Neural crest cell (in vitro differentiated cells): ENCODE measurements at regions not wholly inside any gene's neighbourhood (a gene's known extent, or its start where the extent isn't known, plus 50 kb on each side); places are given as distances from the start of the nearest gene placed in this dataset.

ENCODE experiments used
- DNase-seq: peaks from one replicate; pipeline ENCODE4 v3.0.0; 2021; ENCODE audit warnings: low read depth, mixed read lengths, low spot score
- H3K27ac Mint-ChIP-seq: one replicate; pipeline ENCODE4 v1.8.0; 2021; ENCODE audit warnings: mild to moderate bottlenecking, mixed read lengths; ENCODE audit not compliant: unreplicated experiment
- H3K27me3 Mint-ChIP-seq: 2 replicates; pipeline ENCODE4 v1.8.0; 2021; ENCODE audit warnings: low read depth, mild to moderate bottlenecking, mixed read lengths
- H3K36me3 Mint-ChIP-seq: 2 replicates; pipeline ENCODE4 v1.8.0; 2021; ENCODE audit warnings: low read depth, mild to moderate bottlenecking, mixed read lengths
- H3K4me1 Mint-ChIP-seq: 2 replicates; pipeline ENCODE4 v1.8.0; 2021; ENCODE audit warnings: mixed read lengths
- H3K4me3 Mint-ChIP-seq: one replicate; pipeline ENCODE4 v1.8.0; 2021; ENCODE audit warnings: mild to moderate bottlenecking, mixed read lengths
- H3K9me3 Mint-ChIP-seq: 2 replicates; pipeline ENCODE4 v1.8.0; 2021; ENCODE audit warnings: mixed read lengths
- TF ChIP-seq, protein P1 (sequence below): fragments of 200-600 bp; sonication (generic); conservative IDR thresholded peaks from 2 replicates; pipeline ENCODE4 v1.5.0; 2021; ENCODE audit warnings: antibody characterized with exemption, mild to moderate bottlenecking

DNA sequence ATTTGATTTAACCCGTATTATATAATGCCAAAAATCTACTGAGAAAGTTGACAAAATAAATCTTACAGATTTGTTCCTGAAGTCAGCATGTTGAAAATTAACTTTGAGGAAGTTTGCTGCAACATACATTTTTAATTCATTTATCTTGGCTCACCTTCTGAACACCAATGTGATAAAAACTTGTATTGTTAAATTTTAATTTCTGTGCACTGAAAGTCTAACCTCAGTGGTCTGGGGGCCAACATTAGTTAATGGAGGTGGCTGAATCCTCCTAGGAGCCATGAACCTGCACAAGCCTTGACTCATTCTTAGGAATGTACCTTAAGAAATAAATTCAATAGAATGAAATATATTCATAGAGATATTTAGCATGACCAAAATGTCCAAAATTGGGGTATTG is 95.3 kb downstream of the ADSS2 start:
- Mint-ChIP-seq H3K27ac (no peak overlapping the region), H3K9me3 (peaks cover 4% of the 10 kb centered on the region), H3K36me3 (peaks cover 5% of the 10 kb centered on the region), H3K4me3 (no peak overlapping the region), H3K27me3 (no peaks in the 10 kb centered on the region), H3K4me1 (peaks cover 33% of the 10 kb centered on the region)
- no peak for DNase-seq
- TF ChIP-seq, protein P1, sequence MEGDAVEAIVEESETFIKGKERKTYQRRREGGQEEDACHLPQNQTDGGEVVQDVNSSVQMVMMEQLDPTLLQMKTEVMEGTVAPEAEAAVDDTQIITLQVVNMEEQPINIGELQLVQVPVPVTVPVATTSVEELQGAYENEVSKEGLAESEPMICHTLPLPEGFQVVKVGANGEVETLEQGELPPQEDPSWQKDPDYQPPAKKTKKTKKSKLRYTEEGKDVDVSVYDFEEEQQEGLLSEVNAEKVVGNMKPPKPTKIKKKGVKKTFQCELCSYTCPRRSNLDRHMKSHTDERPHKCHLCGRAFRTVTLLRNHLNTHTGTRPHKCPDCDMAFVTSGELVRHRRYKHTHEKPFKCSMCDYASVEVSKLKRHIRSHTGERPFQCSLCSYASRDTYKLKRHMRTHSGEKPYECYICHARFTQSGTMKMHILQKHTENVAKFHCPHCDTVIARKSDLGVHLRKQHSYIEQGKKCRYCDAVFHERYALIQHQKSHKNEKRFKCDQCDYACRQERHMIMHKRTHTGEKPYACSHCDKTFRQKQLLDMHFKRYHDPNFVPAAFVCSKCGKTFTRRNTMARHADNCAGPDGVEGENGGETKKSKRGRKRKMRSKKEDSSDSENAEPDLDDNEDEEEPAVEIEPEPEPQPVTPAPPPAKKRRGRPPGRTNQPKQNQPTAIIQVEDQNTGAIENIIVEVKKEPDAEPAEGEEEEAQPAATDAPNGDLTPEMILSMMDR = no peak
